ENCODE measurements at regions not wholly inside any gene's neighbourhood (a gene's known extent, or its start where the extent isn't known, plus 50 kb on each side); places are given as distances from the start of the nearest gene placed in this dataset.
"Not testable (repeated sequence)": the region's sequence is repeated elsewhere in the genome, so short reads cannot be mapped to it uniquely, and the experiment has no call there.

GRCh38 chrY:12309212-12309611, 391.8 kb upstream of the USP9Y start:
- no peak overlapping the region for H3K27ac Mint-ChIP-seq
- no peak overlapping the region for H3K4me3 Mint-ChIP-seq
- no peaks in the 10 kb centered on the region for H3K9me3 Mint-ChIP-seq
- H3K36me3 Mint-ChIP-seq (ENCODE audit: low read depth), result no peaks in the 10 kb centered on the region
- H3K27me3 Mint-ChIP-seq, result no peaks in the 10 kb centered on the region
- no peaks in the 10 kb centered on the region for H3K4me1 Mint-ChIP-seq
- no peak for ATAC-seq (replicated peaks)

GRCh38 chrY:12310832-12311231, 390.2 kb upstream of the USP9Y start:
- Mint-ChIP-seq H3K4me3 (no peak overlapping the region), H3K36me3 (ENCODE audit: low read depth) (no peaks in the 10 kb centered on the region), H3K27ac (no peak overlapping the region), H3K4me1 (no peaks in the 10 kb centered on the region), H3K27me3 (no peaks in the 10 kb centered on the region), H3K9me3 (no peaks in the 10 kb centered on the region)
- no peak for ATAC-seq (replicated peaks)

GRCh38 chrY:12327751-12328150, 373.3 kb upstream of the USP9Y start:
- no peak for ATAC-seq (replicated peaks)
- no peak overlapping the region for H3K27ac Mint-ChIP-seq
- no peak overlapping the region for H3K4me3 Mint-ChIP-seq
- no peaks in the 10 kb centered on the region for H3K4me1 Mint-ChIP-seq
- H3K27me3 Mint-ChIP-seq, result no peaks in the 10 kb centered on the region
- no peaks in the 10 kb centered on the region for H3K36me3 Mint-ChIP-seq (ENCODE audit: low read depth)
- no peaks in the 10 kb centered on the region for H3K9me3 Mint-ChIP-seq

GRCh38 chrY:12331917-12332316, 369.1 kb upstream of the USP9Y start:
- not testable (repeated sequence) for H3K4me1 Mint-ChIP-seq; H3K36me3 Mint-ChIP-seq (ENCODE audit: low read depth); ATAC-seq (replicated peaks); H3K27me3 Mint-ChIP-seq; H3K9me3 Mint-ChIP-seq; H3K27ac Mint-ChIP-seq; H3K4me3 Mint-ChIP-seq

GRCh38 chrY:12343211-12343610, 357.8 kb upstream of the USP9Y start:
- H3K27ac Mint-ChIP-seq, result no peak overlapping the region
- H3K4me3 Mint-ChIP-seq, result no peak overlapping the region
- no peaks in the 10 kb centered on the region for H3K36me3 Mint-ChIP-seq (ENCODE audit: low read depth)
- H3K4me1 Mint-ChIP-seq, result no peaks in the 10 kb centered on the region
- H3K27me3 Mint-ChIP-seq, result no peaks in the 10 kb centered on the region
- ATAC-seq (replicated peaks), result no peak
- H3K9me3 Mint-ChIP-seq, result no peaks in the 10 kb centered on the region

GRCh38 chrY:12348181-12348580, 352.9 kb upstream of the USP9Y start:
- Mint-ChIP-seq H3K27ac (no peak overlapping the region), H3K9me3 (no peaks in the 10 kb centered on the region), H3K36me3 (ENCODE audit: low read depth) (no peaks in the 10 kb centered on the region), H3K27me3 (no peaks in the 10 kb centered on the region), H3K4me3 (no peak overlapping the region), H3K4me1 (no peaks in the 10 kb centered on the region)
- no peak for ATAC-seq (replicated peaks)

GRCh38 chrY:12357204-12357603, 343.8 kb upstream of the USP9Y start:
- Mint-ChIP-seq H3K4me1 (no peaks in the 10 kb centered on the region), H3K27me3 (no peaks in the 10 kb centered on the region), H3K27ac (no peak overlapping the region), H3K4me3 (no peak overlapping the region), H3K36me3 (ENCODE audit: low read depth) (no peaks in the 10 kb centered on the region), H3K9me3 (no peaks in the 10 kb centered on the region)
- no peak for ATAC-seq (replicated peaks)

- H3K9me3 Mint-ChIP-seq, result no peaks in the 10 kb centered on the region
- H3K4me1 Mint-ChIP-seq, result no peaks in the 10 kb centered on the region
- H3K36me3 Mint-ChIP-seq (ENCODE audit: low read depth), result no peaks in the 10 kb centered on the region
- H3K27me3 Mint-ChIP-seq, result no peaks in the 10 kb centered on the region
- no peak for ATAC-seq (replicated peaks)
- H3K27ac Mint-ChIP-seq, result no peak overlapping the region
- no peak overlapping the region for H3K4me3 Mint-ChIP-seq
Observed at GRCh38 chrY:12357655-12358054, 343.4 kb upstream of the USP9Y start.

GRCh38 chrY:12358337-12358736, 342.7 kb upstream of the USP9Y start:
- Mint-ChIP-seq H3K4me3 (no peak overlapping the region), H3K9me3 (no peaks in the 10 kb centered on the region), H3K27ac (no peak overlapping the region), H3K4me1 (no peaks in the 10 kb centered on the region), H3K27me3 (no peaks in the 10 kb centered on the region), H3K36me3 (ENCODE audit: low read depth) (no peaks in the 10 kb centered on the region)
- ATAC-seq (replicated peaks), result no peak

GRCh38 chrY:12359867-12360266, 341.2 kb upstream of the USP9Y start:
- Mint-ChIP-seq H3K36me3 (ENCODE audit: low read depth) (no peaks in the 10 kb centered on the region), H3K4me3 (no peak overlapping the region), H3K27me3 (no peaks in the 10 kb centered on the region), H3K9me3 (no peaks in the 10 kb centered on the region), H3K27ac (no peak overlapping the region), H3K4me1 (no peaks in the 10 kb centered on the region)
- no peak for ATAC-seq (replicated peaks)

GRCh38 chrY:12360496-12360895, 340.5 kb upstream of the USP9Y start:
- Mint-ChIP-seq H3K9me3 (no peaks in the 10 kb centered on the region), H3K4me1 (no peaks in the 10 kb centered on the region), H3K27ac (no peak overlapping the region), H3K27me3 (no peaks in the 10 kb centered on the region), H3K4me3 (no peak overlapping the region), H3K36me3 (ENCODE audit: low read depth) (no peaks in the 10 kb centered on the region)
- no peak for ATAC-seq (replicated peaks)

GRCh38 chrY:12365311-12365910, 335.6 kb upstream of the USP9Y start:
- ATAC-seq (replicated peaks), result no peak
- Mint-ChIP-seq H3K27ac (no peak overlapping the region), H3K27me3 (no peaks in the 10 kb centered on the region), H3K9me3 (no peaks in the 10 kb centered on the region), H3K36me3 (ENCODE audit: low read depth) (no peaks in the 10 kb centered on the region), H3K4me1 (no peaks in the 10 kb centered on the region), H3K4me3 (no peak overlapping the region)

GRCh38 chrY:12374588-12374987, 326.4 kb upstream of the USP9Y start:
- H3K4me1 Mint-ChIP-seq; H3K27ac Mint-ChIP-seq; H3K27me3 Mint-ChIP-seq; ATAC-seq (replicated peaks); H3K9me3 Mint-ChIP-seq; H3K4me3 Mint-ChIP-seq; H3K36me3 Mint-ChIP-seq (ENCODE audit: low read depth): not testable (repeated sequence)

GRCh38 chrY:12391655-12392559, 309.1 kb upstream of the USP9Y start:
- H3K27me3 Mint-ChIP-seq; H3K4me3 Mint-ChIP-seq; H3K36me3 Mint-ChIP-seq (ENCODE audit: low read depth); H3K4me1 Mint-ChIP-seq; H3K27ac Mint-ChIP-seq; H3K9me3 Mint-ChIP-seq; ATAC-seq (replicated peaks): not testable (repeated sequence)

- no peak for ATAC-seq (replicated peaks)
- Mint-ChIP-seq H3K4me1 (no peaks in the 10 kb centered on the region), H3K27ac (no peak overlapping the region), H3K4me3 (no peak overlapping the region), H3K36me3 (ENCODE audit: low read depth) (no peaks in the 10 kb centered on the region), H3K9me3 (no peaks in the 10 kb centered on the region), H3K27me3 (no peaks in the 10 kb centered on the region)
Observed at GRCh38 chrY:12393190-12393589, 307.8 kb upstream of the USP9Y start.
